22Rv1 (cell line): ENCODE measurements at regions not wholly inside any gene's neighbourhood (a gene's known extent, or its start where the extent isn't known, plus 50 kb on each side); places are given as distances from the start of the nearest gene placed in this dataset.

ENCODE experiments used
- H3K27ac ChIP-seq: fragments of 450-650 bp; 2 replicates; pipeline ENCODE4 v1.5.1; 2017
- CTCF ChIP-seq: fragments of 450-650 bp; IDR thresholded peaks from 2 replicates; pipeline ENCODE4 v1.5.1; 2017; ENCODE audit warnings: mild to moderate bottlenecking
- ZFX ChIP-seq: fragments of 450-650 bp; IDR thresholded peaks from 2 replicates; pipeline ENCODE4 v1.6.1; 2017; ENCODE audit warnings: antibody characterized with exemption, borderline replicate concordance

- TF ChIP-seq CTCF (no peak), ZFX (no peak)
- H3K27ac ChIP-seq = no peak overlapping the region
These were observed 593.1 kb upstream of the NECTIN3 start for GRCh38 chr3:110478377-110479054.

GRCh38 chr3:110479731-110480130, 591.9 kb upstream of the NECTIN3 start:
- no peak overlapping the region for H3K27ac ChIP-seq
- TF ChIP-seq CTCF = no peak
- TF ChIP-seq ZFX = no peak

- TF ChIP-seq ZFX (no peak), CTCF (no peak)
- H3K27ac ChIP-seq = no peak overlapping the region
These were observed 586.2 kb upstream of the NECTIN3 start for GRCh38 chr3:110485389-110485788.

GRCh38 chr3:110487840-110488239, 583.8 kb upstream of the NECTIN3 start:
- TF ChIP-seq ZFX (no peak), CTCF (no peak)
- H3K27ac ChIP-seq = no peak overlapping the region

- TF ChIP-seq ZFX (no peak), CTCF (no peak)
- H3K27ac ChIP-seq = no peak overlapping the region
These were observed 580.2 kb upstream of the NECTIN3 start for GRCh38 chr3:110491413-110491812.

GRCh38 chr3:110492876-110493275, 578.7 kb upstream of the NECTIN3 start:
- TF ChIP-seq CTCF (no peak), ZFX (no peak)
- no peak overlapping the region for H3K27ac ChIP-seq

GRCh38 chr3:110493438-110494092, 578.1 kb upstream of the NECTIN3 start:
- no peak for TF ChIP-seq CTCF
- no peak for TF ChIP-seq ZFX
- no peak overlapping the region for H3K27ac ChIP-seq
